ENCODE measurements at regions not wholly inside any gene's neighbourhood (a gene's known extent, or its start where the extent isn't known, plus 50 kb on each side); places are given as distances from the start of the nearest gene placed in this dataset.

DNA sequence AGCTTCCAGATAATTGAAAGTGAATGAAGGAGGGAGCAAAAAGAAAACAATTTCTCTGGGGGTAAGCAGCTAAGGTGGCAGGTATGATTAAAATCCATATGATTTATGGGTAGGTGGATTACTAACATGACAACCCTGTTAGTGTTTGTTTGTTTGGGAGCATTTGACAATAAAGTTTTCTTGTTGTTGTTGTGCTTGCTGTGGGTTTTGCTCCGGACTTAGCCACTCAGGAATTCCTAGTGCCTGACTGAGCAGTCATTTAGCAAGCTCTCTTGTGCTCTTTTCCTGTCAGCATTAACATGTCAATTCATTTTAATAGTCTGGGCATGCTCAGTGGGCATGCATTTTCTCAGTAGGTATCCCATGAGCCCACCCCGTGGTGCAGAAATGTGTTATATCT lies 674.8 kb upstream of the ZEB2 start:
- Histone ChIP-seq H3K4me2 (ENCODE audit: insufficient read depth, insufficient read length, low read length) (peak overlapping the region; percentile 43), H3T11ph (ENCODE audit: low read length) (no peak overlapping the region), H4K20me1 (ENCODE audit: control insufficient read depth, insufficient read depth, insufficient read length) (no peaks in the 10 kb centered on the region), H2AFZ (ENCODE audit: low read length) (no peak overlapping the region), H3K4ac (ENCODE audit: low read depth, low read length) (no peak overlapping the region), H3K56ac (ENCODE audit: insufficient read length, low read depth, low read length) (no peak overlapping the region), H2AK5ac (ENCODE audit: insufficient read length, low read length) (no peak overlapping the region), H3K23ac (ENCODE audit: insufficient read length, low read depth, low read length) (no peak overlapping the region), H3K79me1 (ENCODE audit: insufficient read depth, low read depth, low read length, poor library complexity, severe bottlenecking) (no peaks in the 10 kb centered on the region), H3K9ac (ENCODE audit: extremely low read depth, insufficient read length, low read length) (no peak overlapping the region), H3K27ac (ENCODE audit: insufficient read length, low read depth, low read length) (no peak overlapping the region), H2BK15ac (ENCODE audit: low read depth, low read length) (no peak overlapping the region), H4K8ac (replicated peaks; ENCODE audit: insufficient read length, low read depth, low read length) (no peak overlapping the region), H3K23me2 (ENCODE audit: insufficient read length, low read depth, low read length, poor library complexity, severe bottlenecking) (no peaks in the 10 kb centered on the region), H2BK5ac (ENCODE audit: insufficient read length, low read length) (no peak overlapping the region), H3K18ac (ENCODE audit: insufficient read length, low read depth, low read length) (no peak overlapping the region), H4K5ac (ENCODE audit: insufficient read length, low read depth, low read length) (no peak overlapping the region), H2BK20ac (ENCODE audit: low read depth, low read length, poor library complexity, severe bottlenecking) (no peak overlapping the region), H2BK12ac (ENCODE audit: insufficient read length, low read depth, low read length) (no peak overlapping the region), H3K79me2 (ENCODE audit: insufficient read depth, low read length) (no peaks in the 10 kb centered on the region), H3K9me3 (ENCODE audit: control insufficient read depth, low read depth, low read length) (no peaks in the 10 kb centered on the region), H3K4me1 (ENCODE audit: insufficient read depth, low read length) (peaks cover 2% of the 10 kb centered on the region; the same call in 1 of the 2 replicates), H3K27me3 (ENCODE audit: insufficient read depth, low read length) (no peaks in the 10 kb centered on the region), H4K91ac (ENCODE audit: insufficient read length, low read depth, low read length) (no peak overlapping the region), H2BK120ac (ENCODE audit: low read depth, low read length, poor library complexity, severe bottlenecking) (no peak overlapping the region), H3K14ac (ENCODE audit: insufficient read depth, low read length) (no peak overlapping the region)
- TF ChIP-seq, protein P1, sequence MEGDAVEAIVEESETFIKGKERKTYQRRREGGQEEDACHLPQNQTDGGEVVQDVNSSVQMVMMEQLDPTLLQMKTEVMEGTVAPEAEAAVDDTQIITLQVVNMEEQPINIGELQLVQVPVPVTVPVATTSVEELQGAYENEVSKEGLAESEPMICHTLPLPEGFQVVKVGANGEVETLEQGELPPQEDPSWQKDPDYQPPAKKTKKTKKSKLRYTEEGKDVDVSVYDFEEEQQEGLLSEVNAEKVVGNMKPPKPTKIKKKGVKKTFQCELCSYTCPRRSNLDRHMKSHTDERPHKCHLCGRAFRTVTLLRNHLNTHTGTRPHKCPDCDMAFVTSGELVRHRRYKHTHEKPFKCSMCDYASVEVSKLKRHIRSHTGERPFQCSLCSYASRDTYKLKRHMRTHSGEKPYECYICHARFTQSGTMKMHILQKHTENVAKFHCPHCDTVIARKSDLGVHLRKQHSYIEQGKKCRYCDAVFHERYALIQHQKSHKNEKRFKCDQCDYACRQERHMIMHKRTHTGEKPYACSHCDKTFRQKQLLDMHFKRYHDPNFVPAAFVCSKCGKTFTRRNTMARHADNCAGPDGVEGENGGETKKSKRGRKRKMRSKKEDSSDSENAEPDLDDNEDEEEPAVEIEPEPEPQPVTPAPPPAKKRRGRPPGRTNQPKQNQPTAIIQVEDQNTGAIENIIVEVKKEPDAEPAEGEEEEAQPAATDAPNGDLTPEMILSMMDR (conservative IDR thresholded peaks at IDR 0.05) = no peak
- peak overlapping the region; percentile 52 to 94 (median 58) for H3K27ac Mint-ChIP-seq
- H3K9me3 Mint-ChIP-seq = no peaks in the 10 kb centered on the region
- H3K4me1 Mint-ChIP-seq = peaks cover 25 to 28% of the 10 kb centered on the region in 2 experiments
- H3K36me3 Mint-ChIP-seq (ENCODE audit: insufficient read depth in 1 of 3, low read depth in 3 of 3) = no peaks in the 10 kb centered on the region
- DNase-seq = no peak
- no peaks in the 10 kb centered on the region for H3K27me3 Mint-ChIP-seq (ENCODE audit: low read depth)
- no CpG with 5 or more reads among the region's 2 CpGs for WGBS (ENCODE audit: extremely low coverage, insufficient read length, low lambda C conversion rate)
- H3K4me3 Mint-ChIP-seq = no peak overlapping the region; a peak in 2 of 5 replicates
